H1 (cell line): ENCODE measurements at regions not wholly inside any gene's neighbourhood (a gene's known extent, or its start where the extent isn't known, plus 50 kb on each side); places are given as distances from the start of the nearest gene placed in this dataset.

Experiments used
- CTCF ChIA-PET: fragments of 300-600 bp; sonication (Branson Sonifier 250); formaldehyde crosslinking; loops from one replicate; lab custom pipeline; 2021; ENCODE audit not compliant: partially characterized antibody; lab: Charles Lee
- POLR2A ChIA-PET: fragments of 300-600 bp; sonication (Branson Sonifier 250); formaldehyde crosslinking; loops from one replicate; lab custom pipeline; 2021; ENCODE audit warnings: inconsistent platforms; ENCODE audit not compliant: partially characterized antibody; lab: Charles Lee
- DNase-seq, 2 experiments: peaks; one replicate each; pipeline versions ENCODE4 v3.0.0 to v3.0.0-alpha.2; 2010 to 2022; ENCODE audit warnings: low spot score in 2 of 2, low read depth in 1 of 2, mixed read lengths in 1 of 2
- FAIRE-seq: peaks from 2 replicates; lab custom pipeline; 2011; peaks lifted over from hg19 to GRCh38; lab: Jason Lieb, UNC
- H2AFZ ChIP-seq: 2 replicates; pipeline ENCODE4 v1.8.1; 2012; ENCODE audit warnings: low read length, inconsistent platforms
- H2AK5ac ChIP-seq: 2 replicates; pipeline ENCODE4 v1.6.1; 2013; ENCODE audit warnings: low read depth, low read length
- H2BK120ac ChIP-seq: replicated peaks from 2 replicates; pipeline ENCODE3; 2013; ENCODE audit warnings: low read depth, low read length, inconsistent platforms
- H2BK12ac ChIP-seq: 2 replicates; pipeline ENCODE4 v1.6.1; 2013; ENCODE audit warnings: low read depth, low read length
- H2BK15ac ChIP-seq: 2 replicates; pipeline ENCODE4 v1.6.1; 2013; ENCODE audit warnings: low read length
- H2BK20ac ChIP-seq: 2 replicates; pipeline ENCODE4 v1.6.1; 2013; ENCODE audit warnings: low read length
- H2BK5ac ChIP-seq: 2 replicates; pipeline ENCODE4 v1.6.1; 2013; ENCODE audit warnings: low read depth, low read length
- H3K14ac ChIP-seq: 2 replicates; pipeline ENCODE4 v1.6.1; 2013; ENCODE audit warnings: inconsistent platforms; ENCODE audit not compliant: insufficient read length
- H3K18ac ChIP-seq: 2 replicates; pipeline ENCODE4 v1.6.1; 2013; ENCODE audit warnings: low read length; ENCODE audit errors: extremely low read depth
- H3K23ac ChIP-seq: 2 replicates; pipeline ENCODE4 v1.6.1; 2013; ENCODE audit warnings: inconsistent platforms; ENCODE audit not compliant: insufficient read length
- H3K23me2 ChIP-seq: 2 replicates; pipeline ENCODE4 v1.6.1; 2013; ENCODE audit warnings: low read depth, low read length
- H3K27ac ChIP-seq: 2 replicates; pipeline ENCODE4 v1.6.1; 2011; ENCODE audit warnings: low read depth, low read length, inconsistent platforms
- H3K27me3 ChIP-seq, 4 experiments: replicated peaks in 1 of 4; 1 replicate in 1 of 4; 2 replicates in 3 of 4; pipeline versions ENCODE4 v1.6.1 to v1.8.1; 2011 to 2013; ENCODE audit warnings: low read length in 3 of 4, mild to moderate bottlenecking in 3 of 4, inconsistent platforms in 2 of 4, mixed read lengths in 2 of 4, moderate library complexity in 1 of 4; ENCODE audit not compliant: control insufficient read depth in 3 of 4, insufficient read depth in 3 of 4; ENCODE audit errors: extremely low read depth in 1 of 4
- H3K36me3 ChIP-seq, 4 experiments: 2 replicates each; pipeline versions ENCODE4 v1.6.1 to v1.8.1; 2011 to 2013; ENCODE audit warnings: mild to moderate bottlenecking in 4 of 4, low read length in 3 of 4, moderate library complexity in 2 of 4, control low read depth in 1 of 4, inconsistent platforms in 1 of 4; ENCODE audit not compliant: insufficient read depth in 4 of 4, control insufficient read depth in 2 of 4
- H3K4ac ChIP-seq: replicated peaks from 2 replicates; pipeline ENCODE3; 2013; ENCODE audit warnings: low read length, low read depth, mixed read lengths, inconsistent platforms; ENCODE audit not compliant: insufficient read length
- H3K4me1 ChIP-seq, 4 experiments: replicated peaks in 1 of 4; 1 replicate in 1 of 4; 2 replicates in 3 of 4; pipeline versions ENCODE4 v1.6.1 to v1.8.1; 2011 to 2013; ENCODE audit warnings: low read length in 3 of 4, inconsistent platforms in 2 of 4, mixed read lengths in 1 of 4; ENCODE audit not compliant: insufficient read depth in 4 of 4, control insufficient read depth in 3 of 4
- H3K4me2 ChIP-seq, 2 experiments: 2 replicates each; pipeline versions ENCODE4 v1.6.1 to v1.8.1; 2011 to 2013; ENCODE audit warnings: low read depth in 2 of 2, low read length in 2 of 2, control low read depth in 1 of 2, inconsistent platforms in 1 of 2, mild to moderate bottlenecking in 1 of 2; ENCODE audit not compliant: insufficient read depth in 1 of 2
- H3K4me3 ChIP-seq, 4 experiments: fragments of 200-600, 300-600 bp in 1 of 4; sonication (generic), shearing (Covaris generic), sonication (Bioruptor Twin) in 1 of 4; 2 replicates each; pipeline versions ENCODE4 v1.5.1 to v1.8.1; 2011 to 2016; ENCODE audit warnings: low read length in 4 of 4, low read depth in 3 of 4, control low read depth in 2 of 4, inconsistent platforms in 2 of 4, mild to moderate bottlenecking in 2 of 4, mixed read lengths in 1 of 4, moderate library complexity in 1 of 4; ENCODE audit not compliant: insufficient read depth in 2 of 4; ENCODE audit errors: extremely low read depth in 1 of 4
- H3K56ac ChIP-seq: replicated peaks from 2 replicates; pipeline ENCODE3; 2013; ENCODE audit warnings: low read depth, mild to moderate bottlenecking, mixed read lengths, low read length, inconsistent platforms; ENCODE audit not compliant: insufficient read length
- H3K79me1 ChIP-seq: 2 replicates; pipeline ENCODE4 v1.6.1; 2013; ENCODE audit warnings: low read depth, low read length, control low read depth
- H3K79me2 ChIP-seq, 2 experiments: 2 replicates each; pipeline versions ENCODE4 v1.6.1 to v1.8.1; 2012 to 2013; ENCODE audit warnings: low read length in 2 of 2, mild to moderate bottlenecking in 2 of 2, inconsistent platforms in 1 of 2; ENCODE audit not compliant: insufficient read depth in 2 of 2, control insufficient read depth in 1 of 2
- H3K9ac ChIP-seq, 4 experiments: replicated peaks in 1 of 4; 1 replicate in 1 of 4; 2 replicates in 3 of 4; pipeline versions ENCODE4 v1.6.1 to v1.8.1; 2011 to 2013; ENCODE audit warnings: low read depth in 3 of 4, low read length in 3 of 4, control low read depth in 2 of 4, mild to moderate bottlenecking in 2 of 4, moderate library complexity in 2 of 4, inconsistent platforms in 1 of 4; ENCODE audit errors: extremely low read depth in 1 of 4
- H3K9me3 ChIP-seq, 2 experiments: 2 replicates each; pipeline versions ENCODE4 v1.6.1 to v1.8.1; 2012 to 2013; ENCODE audit warnings: mild to moderate bottlenecking in 2 of 2, moderate library complexity in 2 of 2, control low read depth in 1 of 2, inconsistent platforms in 1 of 2, low read depth in 1 of 2, low read length in 1 of 2, mixed read lengths in 1 of 2; ENCODE audit not compliant: insufficient read depth in 2 of 2
- H4K20me1 ChIP-seq, 2 experiments: replicated peaks in 1 of 2; 2 replicates each; pipeline versions ENCODE3 to v1.8.1; 2011 to 2013; ENCODE audit warnings: inconsistent platforms in 2 of 2, low read length in 2 of 2, mild to moderate bottlenecking in 1 of 2; ENCODE audit not compliant: insufficient read depth in 2 of 2, control insufficient read depth in 1 of 2
- H4K5ac ChIP-seq: 2 replicates; pipeline ENCODE4 v1.6.1; 2013; ENCODE audit warnings: low read length, low read depth, mixed read lengths, inconsistent platforms; ENCODE audit not compliant: insufficient read length
- H4K8ac ChIP-seq: 2 replicates; pipeline ENCODE4 v1.8.0; 2013; ENCODE audit warnings: mild to moderate bottlenecking, moderate library complexity, low read length, inconsistent platforms; ENCODE audit not compliant: insufficient read depth; ENCODE audit errors: extremely low read depth
- H4K91ac ChIP-seq: replicated peaks from 2 replicates; pipeline ENCODE3; 2013; ENCODE audit warnings: low read length, mixed read lengths, inconsistent platforms; ENCODE audit not compliant: insufficient read length
- BACH1 ChIP-seq: IDR thresholded peaks from 2 replicates; pipeline ENCODE4 v1.6.1; 2012; ENCODE audit warnings: low read length, improper control_type of control experiment
- CBX5 ChIP-seq: fragments of 300-800, 300-1000 bp; sonication (generic); IDR thresholded peaks from 2 replicates; pipeline ENCODE4 v1.7.1; 2016; ENCODE audit warnings: antibody characterized with exemption, low read length, low read depth
- FOSL1 ChIP-seq: IDR thresholded peaks from 2 replicates; pipeline ENCODE4 v1.6.1; 2011; ENCODE audit warnings: mild to moderate bottlenecking, low read depth, low read length, moderate library complexity; ENCODE audit not compliant: insufficient read depth
- JUN ChIP-seq: IDR thresholded peaks from 2 replicates; pipeline ENCODE4 v1.6.1; 2011; ENCODE audit warnings: low read depth, mild to moderate bottlenecking, improper control_type of control experiment, low read length
- RFX5 ChIP-seq: IDR thresholded peaks from 2 replicates; pipeline ENCODE4 v1.6.1; 2011; ENCODE audit warnings: low read depth, low read length, improper control_type of control experiment, borderline replicate concordance
- RNF2 ChIP-seq: fragments of 200-900, 300-1000 bp; sonication (generic); IDR thresholded peaks from 2 replicates; pipeline ENCODE4 v1.7.1; 2016; ENCODE audit warnings: borderline replicate concordance, low read depth, mild to moderate bottlenecking, antibody characterized with exemption, low read length; ENCODE audit not compliant: poor library complexity, severe bottlenecking; ENCODE audit errors: missing control alignments
- WGBS, 2 experiments: shearing (Covaris generic) in 1 of 2; methylation state at CpG; one replicate each; pipeline versions ENCODE4 v1.1.6 to v1.1.7; 2013 to 2015; ENCODE audit warnings: low lambda C conversion rate in 2 of 2, mixed read lengths in 2 of 2, inconsistent platforms in 1 of 2, low coverage in 1 of 2, missing lambda C conversion rate in 1 of 2; ENCODE audit not compliant: insufficient replicate concordance in 2 of 2, insufficient coverage in 1 of 2, insufficient read length in 1 of 2; ENCODE audit errors: extremely low coverage in 1 of 2, missing lambda C conversion rate in 1 of 2; 5-methylcytosine and 5-hydroxymethylcytosine counted together

DNA sequence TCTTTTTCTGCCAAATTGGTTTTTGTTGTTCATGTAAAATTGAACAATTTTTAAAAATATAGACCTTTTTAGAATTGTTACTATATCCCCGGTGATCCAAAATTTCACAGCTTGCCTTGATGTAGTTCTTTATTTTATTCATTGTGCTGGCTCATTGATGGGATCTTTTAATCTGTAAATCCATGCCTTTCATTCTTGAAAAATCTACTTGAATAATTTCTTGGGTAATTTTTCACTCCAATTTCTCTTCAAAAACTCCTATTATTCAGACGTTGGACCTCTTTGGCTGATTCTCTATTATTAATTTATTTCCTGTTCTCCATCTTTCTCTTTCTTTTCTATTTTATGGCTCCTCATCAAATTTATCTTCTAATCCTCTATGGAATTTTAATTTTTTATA lies 476.1 kb upstream of the CITED2 start:
- Histone ChIP-seq H3K23me2 (no peaks in the 10 kb centered on the region), H3K23ac (no peak overlapping the region), H3K4me3 (no peak overlapping the region), H2BK120ac (no peak overlapping the region), H4K91ac (no peak overlapping the region), H3K56ac (no peak overlapping the region), H2AK5ac (no peak overlapping the region), H3K79me2 (no peaks in the 10 kb centered on the region), H3K27me3 (peaks cover 0 to 1% (median 0%) of the 10 kb centered on the region in 4 experiments; a peak in 1 of 7 replicates), H3K4me2 (no peak overlapping the region), H4K5ac (no peak overlapping the region), H3K79me1 (no peaks in the 10 kb centered on the region), H3K18ac (no peak overlapping the region), H3K9me3 (no peaks in the 10 kb centered on the region), H4K8ac (no peak overlapping the region), H3K27ac (no peak overlapping the region), H3K14ac (no peak overlapping the region), H4K20me1 (no peaks in the 10 kb centered on the region), H2BK12ac (no peak overlapping the region), H3K9ac (no peak overlapping the region), H2AFZ (no peak overlapping the region), H2BK15ac (no peak overlapping the region), H2BK20ac (no peak overlapping the region), H3K4ac (no peak overlapping the region), H2BK5ac (no peak overlapping the region), H3K36me3 (no peaks in the 10 kb centered on the region), H3K4me1 (peaks cover 0 to 2% (median 0%) of the 10 kb centered on the region in 4 experiments; a peak in 1 of 7 replicates)
- WGBS, 2 experiments: 97% methylated on average over 2 of the region's 2 CpGs; no CpG with 5 or more reads in 1 of the 2 experiments
- CTCF ChIA-PET: no interaction called here
- POLR2A ChIA-PET: no interaction called here
- no peak for DNase-seq
- no peak for TF ChIP-seq JUN
- no peak for TF ChIP-seq RNF2
- no peak for TF ChIP-seq FOSL1
- TF ChIP-seq CBX5: no peak
- no peak for TF ChIP-seq RFX5
- TF ChIP-seq BACH1: no peak
- FAIRE-seq: no peak
